Adrenal gland (tissue), 5 donors: ENCODE measurements at regions not wholly inside any gene's neighbourhood (a gene's known extent, or its start where the extent isn't known, plus 50 kb on each side); places are given as distances from the start of the nearest gene placed in this dataset.

Source experiments
- CTCF ChIP-seq, 6 experiments: fragments of 450-650 bp in 4 of 6; fragments of 200-600 bp in 2 of 6; sonication (generic) in 1 of 6; IDR thresholded peaks; 1 replicate in 5 of 6; 2 replicates in 1 of 6; pipeline versions ENCODE4 v1.5.1 to v1.8.0; 2016 to 2021; ENCODE audit warnings: antibody characterized with exemption in 6 of 6, mild to moderate bottlenecking in 2 of 6, moderate library complexity in 1 of 6
- POLR2A ChIP-seq, 2 donors: fragments of 450-650 bp; IDR thresholded peaks; one replicate each; pipeline ENCODE4 v1.6.1; 2017; ENCODE audit warnings: antibody characterized with exemption in 2 of 2, mild to moderate bottlenecking in 2 of 2, moderate library complexity in 1 of 2
- donor health status: DM: no; HTN: no; CAD: no.

- TF ChIP-seq CTCF (IDR thresholded peaks at IDR 0.05) = no peak
- TF ChIP-seq POLR2A (IDR thresholded peaks at IDR 0.05) = no peak
These were observed 614.4 kb downstream of the CPS1 start for GRCh38 chr2:211170843-211171242.
